Astrocyte (in vitro differentiated cells and primary cell): ENCODE measurements at regions not wholly inside any gene's neighbourhood (a gene's known extent, or its start where the extent isn't known, plus 50 kb on each side); places are given as distances from the start of the nearest gene placed in this dataset.

ENCODE experiments used
- DNase-seq: peaks from one replicate; pipeline ENCODE4 v3.0.0-alpha.2; 2010; ENCODE audit warnings: low read depth
- FAIRE-seq: peaks from 2 replicates; lab custom pipeline; 2011; peaks lifted over from hg19 to GRCh38; lab: Jason Lieb, UNC
- H2AFZ ChIP-seq: 2 replicates; pipeline ENCODE4 v1.6.0; 2012; ENCODE audit warnings: low read depth, low read length, inconsistent platforms
- H3K27ac ChIP-seq: 2 replicates; pipeline ENCODE4 v1.5.1; 2011; ENCODE audit warnings: low read depth, low read length, inconsistent platforms
- H3K27me3 ChIP-seq: 2 replicates; pipeline ENCODE4 v1.6.0; 2011; ENCODE audit warnings: low read length, inconsistent platforms; ENCODE audit not compliant: insufficient read depth
- H3K36me3 ChIP-seq: 2 replicates; pipeline ENCODE4 v1.5.1; 2011; ENCODE audit warnings: low read length, inconsistent platforms; ENCODE audit not compliant: insufficient read depth
- H3K4me1 ChIP-seq: 2 replicates; pipeline ENCODE4 v1.5.1; 2011; ENCODE audit warnings: low read length, inconsistent platforms; ENCODE audit not compliant: insufficient read depth
- H3K4me2 ChIP-seq: 2 replicates; pipeline ENCODE4 v1.6.0; 2012; ENCODE audit warnings: low read length, inconsistent platforms
- H3K4me3 ChIP-seq: 2 replicates; pipeline ENCODE4 v1.5.1; 2011; ENCODE audit warnings: low read depth, mild to moderate bottlenecking, low read length, inconsistent platforms; ENCODE audit not compliant: insufficient read depth
- H3K79me2 ChIP-seq: 2 replicates; pipeline ENCODE4 v1.6.0; 2012; ENCODE audit warnings: mild to moderate bottlenecking, low read length, inconsistent platforms; ENCODE audit not compliant: insufficient read depth
- H3K9ac ChIP-seq: 2 replicates; pipeline ENCODE4 v1.6.0; 2012; ENCODE audit warnings: mild to moderate bottlenecking, low read length, inconsistent platforms
- H3K9me3 ChIP-seq: 2 replicates; pipeline ENCODE4 v1.5.1; 2012; ENCODE audit warnings: low read depth, mild to moderate bottlenecking, low read length, inconsistent platforms; ENCODE audit not compliant: insufficient read depth
- H4K20me1 ChIP-seq: 2 replicates; pipeline ENCODE4 v1.6.0; 2012; ENCODE audit warnings: low read length, inconsistent platforms; ENCODE audit not compliant: insufficient read depth
- H3K27ac Mint-ChIP-seq: one replicate; pipeline ENCODE4 v1.8.0; 2021; ENCODE audit warnings: mild to moderate bottlenecking, mixed read lengths; ENCODE audit not compliant: unreplicated experiment
- H3K27me3 Mint-ChIP-seq: one replicate; pipeline ENCODE4 v1.8.0; 2021; ENCODE audit warnings: low read depth, mixed read lengths; ENCODE audit not compliant: unreplicated experiment
- H3K36me3 Mint-ChIP-seq: one replicate; pipeline ENCODE4 v1.8.0; 2021; ENCODE audit warnings: low read depth, mixed read lengths; ENCODE audit not compliant: unreplicated experiment
- H3K4me1 Mint-ChIP-seq: one replicate; pipeline ENCODE4 v1.8.0; 2021; ENCODE audit warnings: low read depth, mixed read lengths; ENCODE audit not compliant: unreplicated experiment
- H3K4me3 Mint-ChIP-seq: one replicate; pipeline ENCODE4 v1.8.0; 2021; ENCODE audit warnings: mild to moderate bottlenecking, moderate library complexity, mixed read lengths; ENCODE audit not compliant: unreplicated experiment
- H3K9me3 Mint-ChIP-seq: one replicate; pipeline ENCODE4 v1.8.0; 2021; ENCODE audit warnings: mild to moderate bottlenecking, mixed read lengths; ENCODE audit not compliant: unreplicated experiment
- CTCF ChIP-seq: IDR thresholded peaks from 2 replicates; pipeline ENCODE4 v1.5.1; 2011; ENCODE audit warnings: low read depth, mild to moderate bottlenecking, inconsistent platforms, low read length, moderate library complexity; ENCODE audit not compliant: insufficient read depth
- EZH2 ChIP-seq: IDR thresholded peaks from 2 replicates; pipeline ENCODE4 v1.6.1; 2012; ENCODE audit warnings: mild to moderate bottlenecking, low read length, inconsistent platforms; ENCODE audit not compliant: insufficient read depth

DNA sequence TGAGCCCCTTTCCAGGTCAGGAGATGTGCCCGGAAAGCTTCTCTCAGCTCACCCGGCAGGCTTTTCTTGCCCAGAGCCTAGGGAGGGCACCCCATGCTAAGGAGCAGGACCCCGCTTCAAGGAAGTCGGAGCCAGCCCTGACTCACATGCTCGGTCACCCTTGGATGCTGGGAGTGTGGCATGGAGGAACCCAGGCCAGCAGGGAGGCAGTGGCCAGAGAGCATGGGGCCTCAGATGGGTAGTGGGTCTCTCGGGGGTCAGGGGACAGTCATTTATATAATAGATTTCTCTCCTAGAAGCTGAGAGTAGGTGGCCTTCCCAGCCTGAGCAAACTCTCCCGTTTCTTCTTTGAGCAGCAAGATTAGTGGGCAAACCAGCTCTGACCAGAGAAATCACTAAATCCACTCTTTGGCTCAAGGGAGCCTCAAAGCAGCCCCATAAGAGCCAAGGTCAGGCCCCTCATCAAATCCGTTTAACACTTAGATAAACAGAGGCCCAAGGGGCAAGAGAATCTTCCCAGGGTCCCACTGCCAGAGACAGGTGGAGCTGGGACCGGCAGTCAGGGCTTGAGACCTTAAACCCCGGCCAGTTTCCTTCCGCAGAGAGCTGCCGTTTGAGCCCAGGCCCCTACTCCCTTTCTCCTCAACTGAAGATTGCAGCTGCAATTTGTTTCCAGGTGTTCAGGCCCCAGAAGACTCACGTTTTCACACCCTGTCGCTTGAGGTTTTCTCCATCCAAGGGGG is 113.1 kb downstream of the CYP26B1 start:
- Histone ChIP-seq H3K9ac (no peak overlapping the region), H3K27ac (no peak overlapping the region), H4K20me1 (no peaks in the 10 kb centered on the region), H3K79me2 (no peaks in the 10 kb centered on the region), H2AFZ (no peak overlapping the region), H3K4me3 (no peak overlapping the region), H3K9me3 (no peaks in the 10 kb centered on the region), H3K4me1 (peaks cover 4% of the 10 kb centered on the region), H3K36me3 (no peaks in the 10 kb centered on the region), H3K27me3 (peaks cover 3% of the 10 kb centered on the region), H3K4me2 (no peak overlapping the region)
- Mint-ChIP-seq H3K27me3 (peaks cover 57% of the 10 kb centered on the region), H3K9me3 (peaks cover 5% of the 10 kb centered on the region), H3K4me3 (no peak overlapping the region), H3K4me1 (peaks cover 19% of the 10 kb centered on the region), H3K27ac (no peak overlapping the region), H3K36me3 (peaks cover 3% of the 10 kb centered on the region)
- FAIRE-seq (no peak), DNase-seq (no peak)
- TF ChIP-seq EZH2 = no peak
- no peak for TF ChIP-seq CTCF

- Histone ChIP-seq H3K4me3 (no peak overlapping the region), H3K27me3 (peaks cover 3% of the 10 kb centered on the region), H3K9me3 (no peaks in the 10 kb centered on the region), H3K79me2 (no peaks in the 10 kb centered on the region), H3K4me2 (no peak overlapping the region), H4K20me1 (no peaks in the 10 kb centered on the region), H3K9ac (no peak overlapping the region), H3K36me3 (no peaks in the 10 kb centered on the region), H2AFZ (no peak overlapping the region), H3K27ac (no peak overlapping the region), H3K4me1 (peaks cover 4% of the 10 kb centered on the region)
- no peak for FAIRE-seq
- peaks cover 3% of the 10 kb centered on the region for H3K36me3 Mint-ChIP-seq
- no peak for TF ChIP-seq CTCF
- no peak for TF ChIP-seq EZH2
- no peak overlapping the region for H3K4me3 Mint-ChIP-seq
- H3K9me3 Mint-ChIP-seq = peaks cover 2% of the 10 kb centered on the region
- H3K27ac Mint-ChIP-seq = no peak overlapping the region
- no peak for DNase-seq
- H3K27me3 Mint-ChIP-seq = peaks cover 52% of the 10 kb centered on the region
- H3K4me1 Mint-ChIP-seq = peaks cover 19% of the 10 kb centered on the region
Observed at GRCh38 chr2:72033636-72034035, 114.0 kb downstream of the CYP26B1 start.

GRCh38 chr2:72032481-72033041 is 115.1 kb downstream of the CYP26B1 start:
- no peaks in the 10 kb centered on the region for H3K79me2 ChIP-seq
- peaks cover 3% of the 10 kb centered on the region for H3K27me3 ChIP-seq
- no peak overlapping the region for H3K27ac ChIP-seq
- H3K36me3 Mint-ChIP-seq = peaks cover 2% of the 10 kb centered on the region
- no peaks in the 10 kb centered on the region for H4K20me1 ChIP-seq
- H3K9ac ChIP-seq = no peak overlapping the region
- DNase-seq = no peak
- H3K36me3 ChIP-seq = no peaks in the 10 kb centered on the region
- H3K4me1 ChIP-seq = peaks cover 4% of the 10 kb centered on the region
- FAIRE-seq = no peak
- no peaks in the 10 kb centered on the region for H3K9me3 ChIP-seq
- no peak overlapping the region for H3K27ac Mint-ChIP-seq
- no peak overlapping the region for H2AFZ ChIP-seq
- H3K27me3 Mint-ChIP-seq = peaks cover 46% of the 10 kb centered on the region
- TF ChIP-seq EZH2 (no peak), CTCF (no peak)
- H3K4me3 ChIP-seq = no peak overlapping the region
- no peak overlapping the region for H3K4me2 ChIP-seq
- no peak overlapping the region for H3K4me3 Mint-ChIP-seq
- peaks cover 2% of the 10 kb centered on the region for H3K9me3 Mint-ChIP-seq
- H3K4me1 Mint-ChIP-seq = peaks cover 17% of the 10 kb centered on the region
